Lower leg skin (tissue), 4 donors: ENCODE measurements at regions not wholly inside any gene's neighbourhood (a gene's known extent, or its start where the extent isn't known, plus 50 kb on each side); places are given as distances from the start of the nearest gene placed in this dataset.
A peak's percentile ranks its signal among the peaks of the same experiment; 100 is the strongest.

ENCODE experiments used
- DNase-seq, 2 donors: peaks; one replicate each; pipeline ENCODE4 v3.0.0-alpha.2; 2019; ENCODE audit warnings: low spot score in 2 of 2
- H3K4me3 ChIP-seq: fragments of 200-600 bp; sonication (generic); 2 replicates; pipeline ENCODE4 v1.5.1; 2017; ENCODE audit warnings: mild to moderate bottlenecking, low read depth; ENCODE audit not compliant: poor library complexity, severe bottlenecking
- CTCF ChIP-seq, 3 donors: fragments of 450-650 bp; IDR thresholded peaks; one replicate each; pipeline ENCODE4 v1.5.1; 2016; ENCODE audit warnings: antibody characterized with exemption in 3 of 3, mild to moderate bottlenecking in 3 of 3, moderate library complexity in 2 of 3
- POLR2A ChIP-seq, 2 donors: fragments of 450-650 bp; IDR thresholded peaks; one replicate each; pipeline ENCODE4 v1.6.1; 2016 to 2017; ENCODE audit warnings: antibody characterized with exemption in 2 of 2, mild to moderate bottlenecking in 1 of 2, moderate library complexity in 1 of 2
- WGBS, 2 donors: methylation state at CpG; one replicate each; pipeline ENCODE4 v1.1.5; 2018; 5-methylcytosine and 5-hydroxymethylcytosine counted together
- intact Hi-C: fragments of 100-400 bp; cut with DNase I; formaldehyde crosslinking; loops from one replicate; pipeline ENCODE4 v1.15.0; 2023; ENCODE audit warnings: low total_unique reads

GRCh38 chr1:29805122-29805895 lies 569.0 kb downstream of the PTPRU start:
- 79 to 82% methylated on average over 11 of the region's 11 CpGs for whole genome bisulfite sequencing, 2 donors
- intact Hi-C loops: no loop called here
- H3K4me3 ChIP-seq: no peak overlapping the region
- no peak for TF ChIP-seq POLR2A (IDR thresholded peaks at IDR 0.05)
- no peak for TF ChIP-seq CTCF (IDR thresholded peaks at IDR 0.05)
- peak in 1 of 2 donors; percentile 81 for DNase-seq

GRCh38 chr1:29804181-29804899 lies 568.0 kb downstream of the PTPRU start:
- TF ChIP-seq CTCF (IDR thresholded peaks at IDR 0.05) (no peak), POLR2A (IDR thresholded peaks at IDR 0.05) (no peak)
- no peak overlapping the region for H3K4me3 ChIP-seq
- peak in 1 of 2 donors; percentile 20 for DNase-seq
- intact Hi-C loops: no loop called here
- WGBS, 2 donors: 53 to 59% methylated on average over 6 of the region's 6 CpGs

GRCh38 chr1:29803486-29803885 lies 567.2 kb downstream of the PTPRU start:
- 77 to 91% methylated on average over 4 of the region's 4 CpGs for WGBS, 2 donors
- peak in 1 of 2 donors; percentile 39 for DNase-seq
- TF ChIP-seq POLR2A (IDR thresholded peaks at IDR 0.05): no peak
- no peak for TF ChIP-seq CTCF (IDR thresholded peaks at IDR 0.05)
- no peak overlapping the region for H3K4me3 ChIP-seq
- intact Hi-C loops: no loop called here

GRCh38 chr1:29802181-29803068 lies 566.1 kb downstream of the PTPRU start:
- intact Hi-C loops: no loop called here
- 41 to 55% methylated on average over 21 of the region's 21 CpGs for WGBS, 2 donors
- TF ChIP-seq CTCF (IDR thresholded peaks at IDR 0.05) (no peak), POLR2A (IDR thresholded peaks at IDR 0.05) (no peak)
- DNase-seq: peak in 1 of 2 donors; percentile 68
- H3K4me3 ChIP-seq: no peak overlapping the region

- intact Hi-C loops: no loop called here
- DNase-seq: peak in 1 of 2 donors; percentile 71
- H3K4me3 ChIP-seq: no peak overlapping the region
- WGBS, 2 donors: 34 to 46% methylated on average over 7 to 8 of the region's 8 CpGs
- no peak for TF ChIP-seq POLR2A (IDR thresholded peaks at IDR 0.05)
- TF ChIP-seq CTCF (IDR thresholded peaks at IDR 0.05): no peak
Observed at GRCh38 chr1:29801561-29801973, 565.2 kb downstream of the PTPRU start.
